Stimulated activated CD8-positive, alpha-beta memory T cell treated with anti-CD3 and anti-CD28 coated beads, Interleukin-12 subunit alpha, Interleukin-12 subunit beta, amount 100 ng/mL, for 4 hours (primary cell): ENCODE measurements at regions not wholly inside any gene's neighbourhood (a gene's known extent, or its start where the extent isn't known, plus 50 kb on each side); places are given as distances from the start of the nearest gene placed in this dataset.

Source experiments
- DNase-seq: peaks from one replicate; pipeline ENCODE4 v3.0.0-alpha.2; 2020; ENCODE audit warnings: low read depth

- no peak for DNase-seq
Observed at GRCh38 chr21:15151385-15152103, 86.7 kb upstream of the NRIP1 start.

- no peak for DNase-seq
Observed at GRCh38 chr21:15152591-15152990, 87.8 kb upstream of the NRIP1 start.

GRCh38 chr21:15159382-15160020 lies 94.7 kb upstream of the NRIP1 start:
- no peak for DNase-seq

- no peak for DNase-seq
Observed at GRCh38 chr21:15160136-15160535, 95.3 kb upstream of the NRIP1 start.

GRCh38 chr21:15162921-15163320 lies 98.1 kb upstream of the NRIP1 start:
- DNase-seq, result no peak

- DNase-seq, result no peak
Observed at GRCh38 chr21:15164273-15164672, 99.5 kb upstream of the NRIP1 start.

- DNase-seq, result no peak
Observed at GRCh38 chr21:15164678-15165303, 100.0 kb upstream of the NRIP1 start.

- DNase-seq, result no peak
Observed at GRCh38 chr21:15170614-15171013, 105.8 kb upstream of the NRIP1 start.

- DNase-seq, result no peak
Observed at GRCh38 chr21:15171546-15171945, 106.7 kb upstream of the NRIP1 start.

GRCh38 chr21:15172963-15173362 lies 108.2 kb upstream of the NRIP1 start:
- no peak for DNase-seq

GRCh38 chr21:15174923-15175322 lies 110.1 kb upstream of the NRIP1 start:
- DNase-seq, result no peak

- no peak for DNase-seq
Observed at GRCh38 chr21:15182731-15183130, 117.9 kb upstream of the NRIP1 start.

- no peak for DNase-seq
Observed at GRCh38 chr21:15183813-15184257, 119.0 kb upstream of the NRIP1 start.

GRCh38 chr21:15190412-15190811 lies 125.6 kb upstream of the NRIP1 start:
- DNase-seq, result no peak

GRCh38 chr21:15190837-15191236 lies 126.0 kb upstream of the NRIP1 start:
- DNase-seq, result no peak

GRCh38 chr21:15191342-15191741 lies 126.5 kb upstream of the NRIP1 start:
- no peak for DNase-seq

GRCh38 chr21:15192243-15192642 lies 127.4 kb upstream of the NRIP1 start:
- no peak for DNase-seq

- DNase-seq, result no peak
Observed at GRCh38 chr21:15193937-15194336, 129.1 kb upstream of the NRIP1 start.

GRCh38 chr21:15195104-15195503 lies 130.3 kb upstream of the NRIP1 start:
- no peak for DNase-seq

- DNase-seq, result no peak
Observed at GRCh38 chr21:15195768-15196167, 131.0 kb upstream of the NRIP1 start.

- DNase-seq, result no peak
Observed at GRCh38 chr21:15197696-15198095, 132.9 kb upstream of the NRIP1 start.

- DNase-seq, result no peak
Observed at GRCh38 chr21:15199414-15200383, 134.9 kb upstream of the NRIP1 start.
